Omental fat pad (tissue), 3 donors: ENCODE measurements at regions not wholly inside any gene's neighbourhood (a gene's known extent, or its start where the extent isn't known, plus 50 kb on each side); places are given as distances from the start of the nearest gene placed in this dataset.
"Not testable (repeated sequence)": the region's sequence is repeated elsewhere in the genome, so short reads cannot be mapped to it uniquely, and the experiment has no call there.

ENCODE experiments used
- ATAC-seq: fragments of 150-250 bp; one replicate; pipeline ENCODE4 v1.9.1; 2016; ENCODE audit warnings: mild to moderate bottlenecking, moderate library complexity; ENCODE audit not compliant: low FRiP score
- DNase-seq: peaks from one replicate; pipeline ENCODE4 v3.0.0-alpha.2; 2019; ENCODE audit warnings: low spot score
- TF ChIP-seq, protein P1 (sequence below), 3 donors: fragments of 450-650 bp; IDR thresholded peaks; one replicate each; pipeline ENCODE4 v1.5.1; 2016 to 2017; ENCODE audit warnings: antibody characterized with exemption in 3 of 3, mild to moderate bottlenecking in 3 of 3, moderate library complexity in 2 of 3

DNA sequence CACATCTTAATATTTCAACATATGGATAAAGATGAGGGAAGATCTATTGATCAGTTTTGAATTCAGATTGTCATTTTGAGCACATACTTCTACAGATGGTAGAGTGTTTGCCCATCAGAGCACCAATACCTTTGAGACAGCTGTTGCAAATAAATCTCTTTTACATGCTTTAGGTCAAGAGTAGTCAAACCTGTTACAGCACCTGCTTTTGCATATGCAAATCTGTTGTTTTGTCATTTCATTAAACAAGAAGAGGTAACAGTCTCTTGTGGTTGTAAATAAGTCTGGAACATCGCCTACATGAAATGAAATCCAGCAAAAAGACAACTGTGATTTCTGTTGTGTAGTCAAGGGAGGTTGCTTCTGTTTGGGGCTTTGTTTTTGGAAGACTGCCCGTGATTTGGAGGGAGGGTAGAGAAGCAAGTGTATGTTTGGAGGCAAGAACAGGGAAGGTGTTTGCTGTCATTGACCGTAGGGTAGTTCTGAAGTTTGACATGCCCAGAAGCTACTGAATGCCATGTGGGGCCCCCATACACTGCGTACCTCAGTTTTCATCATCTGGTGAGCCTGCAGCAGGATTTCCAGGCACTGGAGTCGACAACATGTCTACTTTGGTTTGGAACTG lies 233.6 kb upstream of the PPP1R3A start:
- DNase-seq (no peak), ATAC-seq (no peak)
- TF ChIP-seq, protein P1, sequence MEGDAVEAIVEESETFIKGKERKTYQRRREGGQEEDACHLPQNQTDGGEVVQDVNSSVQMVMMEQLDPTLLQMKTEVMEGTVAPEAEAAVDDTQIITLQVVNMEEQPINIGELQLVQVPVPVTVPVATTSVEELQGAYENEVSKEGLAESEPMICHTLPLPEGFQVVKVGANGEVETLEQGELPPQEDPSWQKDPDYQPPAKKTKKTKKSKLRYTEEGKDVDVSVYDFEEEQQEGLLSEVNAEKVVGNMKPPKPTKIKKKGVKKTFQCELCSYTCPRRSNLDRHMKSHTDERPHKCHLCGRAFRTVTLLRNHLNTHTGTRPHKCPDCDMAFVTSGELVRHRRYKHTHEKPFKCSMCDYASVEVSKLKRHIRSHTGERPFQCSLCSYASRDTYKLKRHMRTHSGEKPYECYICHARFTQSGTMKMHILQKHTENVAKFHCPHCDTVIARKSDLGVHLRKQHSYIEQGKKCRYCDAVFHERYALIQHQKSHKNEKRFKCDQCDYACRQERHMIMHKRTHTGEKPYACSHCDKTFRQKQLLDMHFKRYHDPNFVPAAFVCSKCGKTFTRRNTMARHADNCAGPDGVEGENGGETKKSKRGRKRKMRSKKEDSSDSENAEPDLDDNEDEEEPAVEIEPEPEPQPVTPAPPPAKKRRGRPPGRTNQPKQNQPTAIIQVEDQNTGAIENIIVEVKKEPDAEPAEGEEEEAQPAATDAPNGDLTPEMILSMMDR (IDR thresholded peaks at IDR 0.05): no peak

DNA sequence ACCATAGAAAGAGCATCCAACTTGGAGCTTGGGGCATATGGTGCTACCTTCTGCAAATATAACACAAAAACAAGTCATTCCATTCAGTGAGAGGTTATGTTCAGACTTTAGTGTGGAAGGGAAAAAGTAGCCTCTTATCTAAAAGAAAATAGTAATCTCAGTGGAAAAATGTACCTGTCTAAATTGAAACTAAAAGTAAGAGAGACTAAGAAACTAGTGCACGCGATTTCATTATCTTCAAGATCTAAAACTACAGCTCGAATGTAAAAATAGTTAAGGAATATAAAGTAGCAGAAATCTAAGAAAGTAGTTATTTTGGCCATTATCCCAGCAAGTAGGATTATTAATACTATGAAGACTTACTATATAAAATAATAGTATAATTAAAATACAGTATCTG lies 233.0 kb upstream of the PPP1R3A start:
- TF ChIP-seq, protein P1 (IDR thresholded peaks at IDR 0.05): no peak
- no peak for DNase-seq
- ATAC-seq: no peak

DNA sequence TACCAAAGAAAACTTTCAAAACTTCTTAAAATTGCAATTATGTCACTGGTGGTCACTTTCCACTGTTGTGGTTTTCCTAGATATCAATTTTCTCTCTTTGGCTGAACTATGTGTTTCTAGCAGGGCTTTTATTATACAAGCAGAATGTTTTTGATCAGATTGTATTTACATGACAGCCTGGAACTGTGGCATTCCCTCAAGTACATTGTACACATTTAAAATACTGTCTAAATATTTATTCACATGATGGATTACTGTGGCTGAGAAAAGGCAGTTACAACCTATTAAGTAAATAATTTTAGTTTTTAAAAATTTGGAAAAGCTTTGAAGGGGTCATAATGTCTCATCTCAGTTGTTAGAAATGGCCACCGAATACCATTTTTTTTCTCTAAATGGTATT lies 231.9 kb upstream of the PPP1R3A start:
- ATAC-seq: no peak
- no peak for DNase-seq
- TF ChIP-seq, protein P1 (IDR thresholded peaks at IDR 0.05): no peak

DNA sequence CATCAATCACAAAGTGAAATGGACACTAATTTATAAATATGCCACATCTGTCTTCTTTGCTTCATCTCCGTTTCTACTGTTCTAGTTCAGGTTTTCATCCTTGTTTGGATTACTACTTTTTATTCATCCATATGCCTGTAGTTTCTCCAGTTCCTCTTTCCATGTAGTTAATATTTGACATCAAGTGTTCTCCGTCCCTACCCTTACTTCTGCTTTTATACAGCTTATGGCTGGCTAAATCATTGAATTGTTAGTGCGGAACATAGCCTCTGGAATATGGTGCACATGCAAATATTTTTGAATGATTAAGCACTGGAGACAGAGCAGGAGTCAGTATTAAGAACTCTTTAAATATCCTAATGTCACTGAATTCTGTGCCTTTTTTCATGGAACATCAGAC lies 230.0 kb upstream of the PPP1R3A start:
- DNase-seq: no peak
- ATAC-seq: no peak
- TF ChIP-seq, protein P1 (IDR thresholded peaks at IDR 0.05): no peak

DNA sequence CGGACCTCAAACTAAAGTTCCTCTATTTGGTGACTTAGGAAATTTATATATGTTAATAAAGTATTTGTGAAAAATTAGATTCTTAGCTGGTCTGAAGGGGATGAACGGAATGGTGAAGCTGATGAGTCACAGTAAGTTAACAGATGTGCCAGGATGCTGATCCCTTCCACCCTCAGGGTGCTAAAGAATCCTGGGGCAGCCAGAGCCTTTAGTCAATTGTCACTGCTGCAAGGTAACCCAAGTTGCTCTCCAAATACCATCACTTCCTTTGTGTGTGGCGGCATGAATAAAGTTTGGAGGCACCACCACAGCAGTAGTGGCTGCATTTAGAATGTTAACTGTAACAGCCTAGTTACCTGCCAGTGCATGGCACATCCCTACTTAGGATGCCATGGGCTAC lies 222.6 kb upstream of the PPP1R3A start:
- no peak for ATAC-seq
- TF ChIP-seq, protein P1 (IDR thresholded peaks at IDR 0.05): no peak
- DNase-seq: no peak

DNA sequence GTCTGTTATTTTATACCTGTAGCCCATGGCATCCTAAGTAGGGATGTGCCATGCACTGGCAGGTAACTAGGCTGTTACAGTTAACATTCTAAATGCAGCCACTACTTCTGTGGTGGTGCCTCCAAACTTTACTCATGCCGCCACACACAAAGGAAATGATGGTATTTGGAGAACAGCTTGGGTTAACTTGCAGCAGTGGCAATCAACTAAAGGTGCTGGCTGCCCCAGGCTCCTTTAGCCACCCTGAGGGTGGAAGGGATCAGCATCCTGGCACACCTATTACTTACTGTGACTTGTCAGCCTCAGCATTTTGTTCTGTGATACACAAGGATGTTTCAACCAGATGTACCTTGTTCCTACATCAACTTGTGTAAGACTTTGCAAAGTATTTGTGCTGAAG lies 221.8 kb upstream of the PPP1R3A start:
- ATAC-seq: no peak
- DNase-seq: no peak
- TF ChIP-seq, protein P1 (IDR thresholded peaks at IDR 0.05): no peak

DNA sequence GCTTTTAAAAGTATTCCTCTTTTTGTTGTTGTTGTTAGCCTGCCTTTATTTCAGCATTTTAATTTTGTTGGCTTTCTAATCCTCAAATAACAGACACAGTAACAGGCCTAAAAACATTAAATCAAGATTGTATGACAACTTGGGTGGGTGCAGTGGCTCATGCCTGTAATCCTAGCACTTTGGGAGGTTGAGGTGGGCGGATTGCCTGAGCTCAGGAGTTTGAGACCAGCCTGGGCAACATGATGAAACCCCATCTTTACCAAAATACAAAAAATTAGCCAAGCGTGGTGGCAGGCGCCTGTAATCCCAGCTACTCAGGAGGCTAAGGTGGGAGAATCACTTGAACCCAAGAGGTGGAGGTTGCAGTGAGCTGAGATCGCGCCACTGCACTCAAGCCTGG lies 220.9 kb upstream of the PPP1R3A start:
- DNase-seq, ATAC-seq: not testable (repeated sequence)

DNA sequence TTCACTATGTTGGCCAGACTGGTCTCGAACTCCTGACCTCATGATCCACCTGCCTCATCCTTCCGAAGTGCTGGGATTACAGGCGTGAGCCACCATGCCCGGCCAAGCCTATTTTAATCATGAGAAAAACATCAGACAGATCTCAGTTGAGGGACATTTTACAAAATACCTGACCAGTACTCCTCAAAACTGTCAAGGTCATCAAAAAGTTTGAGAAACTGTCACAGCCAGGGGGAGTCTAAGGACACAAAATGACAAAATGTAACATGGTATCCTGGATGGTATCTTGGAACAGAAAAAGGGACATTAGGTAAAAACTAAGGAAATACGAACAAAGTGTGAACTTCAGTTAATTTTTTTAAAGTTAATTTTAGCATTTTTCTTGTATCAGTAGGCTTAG lies 219.8 kb upstream of the PPP1R3A start:
- TF ChIP-seq, protein P1 (IDR thresholded peaks at IDR 0.05): no peak
- no peak for ATAC-seq
- no peak for DNase-seq
